ENCODE measurements at regions not wholly inside any gene's neighbourhood (a gene's known extent, or its start where the extent isn't known, plus 50 kb on each side); places are given as distances from the start of the nearest gene placed in this dataset.

GRCh38 chr6:122248001-122248669 lies 151.3 kb upstream of the HSF2 start:
- TF ChIP-seq CTCF (IDR thresholded peaks at IDR 0.05): no peak
- TF ChIP-seq POLR2AphosphoS5 (IDR thresholded peaks at IDR 0.05): no peak
- TF ChIP-seq EP300 (IDR thresholded peaks at IDR 0.05): no peak
- no peak for TF ChIP-seq POLR2A (IDR thresholded peaks at IDR 0.05; ENCODE audit: low read depth)
